Naive B cell (primary cell): ENCODE measurements at regions not wholly inside any gene's neighbourhood (a gene's known extent, or its start where the extent isn't known, plus 50 kb on each side); places are given as distances from the start of the nearest gene placed in this dataset.
"Not testable (repeated sequence)": the region's sequence is repeated elsewhere in the genome, so short reads cannot be mapped to it uniquely, and the experiment has no call there.

Experiments used
- ATAC-seq, 2 donors: fragments of 150-1000 bp; cut with Tn5 transposase; 2 replicates each; pipeline ENCODE4 v1.10.0; 2021; ENCODE audit warnings: low read depth in 2 of 2, mild to moderate bottlenecking in 2 of 2, moderate library complexity in 2 of 2
- DNase-seq: peaks from one replicate; pipeline ENCODE4 v3.0.0; 2022
- H3K27ac Mint-ChIP-seq, 6 donors: one replicate each; pipeline ENCODE4 v1.8.0; 2020 to 2022; ENCODE audit warnings: mild to moderate bottlenecking in 6 of 6, mixed read lengths in 6 of 6, moderate library complexity in 5 of 6, inconsistent platforms in 2 of 6
- H3K27me3 Mint-ChIP-seq, 3 donors: one replicate each; pipeline ENCODE4 v1.8.0; 2021 to 2022; ENCODE audit warnings: mixed read lengths in 3 of 3, mild to moderate bottlenecking in 1 of 3
- H3K36me3 Mint-ChIP-seq, 2 donors: one replicate each; pipeline ENCODE4 v1.8.0; 2020 to 2022; ENCODE audit warnings: mixed read lengths in 2 of 2, inconsistent platforms in 1 of 2, mild to moderate bottlenecking in 1 of 2
- H3K4me1 Mint-ChIP-seq, 3 donors: one replicate each; pipeline ENCODE4 v1.8.0; 2020 to 2022; ENCODE audit warnings: mixed read lengths in 3 of 3, inconsistent platforms in 1 of 3, mild to moderate bottlenecking in 1 of 3, moderate library complexity in 1 of 3
- H3K4me3 Mint-ChIP-seq, 8 donors: one replicate each; pipeline ENCODE4 v1.8.0; 2020 to 2022; ENCODE audit warnings: mild to moderate bottlenecking in 8 of 8, mixed read lengths in 8 of 8, moderate library complexity in 8 of 8, inconsistent platforms in 2 of 8
- H3K9me3 Mint-ChIP-seq, 7 donors: one replicate each; pipeline ENCODE4 v1.8.0; 2020 to 2022; ENCODE audit warnings: mixed read lengths in 7 of 7, mild to moderate bottlenecking in 5 of 7, inconsistent platforms in 2 of 7, moderate library complexity in 1 of 7

GRCh38 chr11:123360267-123360936, 69.7 kb upstream of the GRAMD1B start:
- Mint-ChIP-seq H3K4me1 (peaks cover 16 to 25% (median 20%) of the 10 kb centered on the region in 3 donors), H3K9me3 (no peaks in the 10 kb centered on the region), H3K36me3 (no peaks in the 10 kb centered on the region), H3K27ac (no peak overlapping the region), H3K27me3 (peaks cover 30 to 49% (median 36%) of the 10 kb centered on the region in 3 donors), H3K4me3 (peak overlapping the region in 1 of 8 donors; percentile 41)
- DNase-seq (no peak), ATAC-seq (no peak)

GRCh38 chr11:123357990-123358827, 71.9 kb upstream of the GRAMD1B start:
- no peak for DNase-seq
- H3K9me3 Mint-ChIP-seq, result no peaks in the 10 kb centered on the region
- H3K36me3 Mint-ChIP-seq, result no peaks in the 10 kb centered on the region
- H3K27me3 Mint-ChIP-seq, result peaks cover 30 to 54% (median 36%) of the 10 kb centered on the region in 3 donors
- ATAC-seq, result peak; percentile 23 to 25
- peak overlapping the region in 6 of 8 donors; percentile 7 to 82 (median 54) for H3K4me3 Mint-ChIP-seq
- peak overlapping the region in 2 of 6 donors; percentile 33 to 83 for H3K27ac Mint-ChIP-seq
- peaks cover 11 to 20% (median 14%) of the 10 kb centered on the region in 3 donors for H3K4me1 Mint-ChIP-seq

- H3K36me3 Mint-ChIP-seq, result no peaks in the 10 kb centered on the region
- H3K27me3 Mint-ChIP-seq, result peaks cover 24 to 61% (median 42%) of the 10 kb centered on the region in 3 donors
- no peak for DNase-seq
- H3K4me3 Mint-ChIP-seq, result peak overlapping the region in 5 of 8 donors; percentile 26 to 82 (median 52)
- H3K27ac Mint-ChIP-seq, result peak overlapping the region in 1 of 6 donors; percentile 83
- no peak for ATAC-seq
- H3K4me1 Mint-ChIP-seq, result peaks cover 6 to 13% (median 8%) of the 10 kb centered on the region in 3 donors
- no peaks in the 10 kb centered on the region for H3K9me3 Mint-ChIP-seq
Measured at GRCh38 chr11:123357353-123357989, 72.6 kb upstream of the GRAMD1B start.

- no peak for DNase-seq
- Mint-ChIP-seq H3K4me1 (peaks cover 6 to 12% (median 7%) of the 10 kb centered on the region in 3 donors), H3K27me3 (peaks cover 22 to 59% (median 42%) of the 10 kb centered on the region in 3 donors), H3K9me3 (no peaks in the 10 kb centered on the region), H3K4me3 (peak overlapping the region in 1 of 8 donors; percentile 34), H3K27ac (no peak overlapping the region), H3K36me3 (no peaks in the 10 kb centered on the region)
- no peak for ATAC-seq
Measured at GRCh38 chr11:123356539-123356938, 73.5 kb upstream of the GRAMD1B start.

GRCh38 chr11:123354371-123354975, 75.6 kb upstream of the GRAMD1B start:
- Mint-ChIP-seq H3K4me1 (peaks cover 6 to 12% (median 7%) of the 10 kb centered on the region in 3 donors), H3K27ac (no peak overlapping the region), H3K27me3 (peaks cover 8 to 42% (median 31%) of the 10 kb centered on the region in 3 donors), H3K36me3 (no peaks in the 10 kb centered on the region), H3K9me3 (no peaks in the 10 kb centered on the region), H3K4me3 (no peak overlapping the region)
- ATAC-seq (no peak), DNase-seq (no peak)

GRCh38 chr11:123351375-123351774, 78.7 kb upstream of the GRAMD1B start:
- H3K27me3 Mint-ChIP-seq, result peaks cover 0 to 20% (median 12%) of the 10 kb centered on the region in 3 donors
- H3K4me3 Mint-ChIP-seq, result no peak overlapping the region
- H3K9me3 Mint-ChIP-seq, result peaks cover 0 to 1% (median 0%) of the 10 kb centered on the region in 7 donors
- no peaks in the 10 kb centered on the region for H3K4me1 Mint-ChIP-seq
- no peak for DNase-seq
- ATAC-seq, result no peak
- H3K36me3 Mint-ChIP-seq, result no peaks in the 10 kb centered on the region
- no peak overlapping the region for H3K27ac Mint-ChIP-seq

- Mint-ChIP-seq H3K27me3 (peaks cover 0 to 13% (median 12%) of the 10 kb centered on the region in 3 donors), H3K27ac (no peak overlapping the region), H3K4me1 (no peaks in the 10 kb centered on the region), H3K36me3 (no peaks in the 10 kb centered on the region), H3K9me3 (peaks cover 0 to 1% (median 0%) of the 10 kb centered on the region in 7 donors), H3K4me3 (no peak overlapping the region)
- DNase-seq, result no peak
- no peak for ATAC-seq
Measured at GRCh38 chr11:123349382-123349781, 80.7 kb upstream of the GRAMD1B start.

GRCh38 chr11:123344790-123345357, 85.2 kb upstream of the GRAMD1B start:
- H3K9me3 Mint-ChIP-seq, result peaks cover 0 to 23% (median 6%) of the 10 kb centered on the region in 7 donors
- ATAC-seq (no peak), DNase-seq (no peak)
- H3K36me3 Mint-ChIP-seq, result no peaks in the 10 kb centered on the region
- H3K27me3 Mint-ChIP-seq, result peaks cover 0 to 6% (median 0%) of the 10 kb centered on the region in 3 donors
- H3K4me3 Mint-ChIP-seq, result no peak overlapping the region
- H3K4me1 Mint-ChIP-seq, result no peaks in the 10 kb centered on the region
- no peak overlapping the region for H3K27ac Mint-ChIP-seq

GRCh38 chr11:123344188-123344587, 85.9 kb upstream of the GRAMD1B start:
- not testable (repeated sequence) for H3K4me3 Mint-ChIP-seq, H3K4me1 Mint-ChIP-seq, H3K27me3 Mint-ChIP-seq, DNase-seq, ATAC-seq, H3K27ac Mint-ChIP-seq, H3K36me3 Mint-ChIP-seq
- peaks cover 0 to 27% (median 6%) of the 10 kb centered on the region in 7 donors for H3K9me3 Mint-ChIP-seq

GRCh38 chr11:123338997-123339752, 90.9 kb upstream of the GRAMD1B start:
- Mint-ChIP-seq H3K9me3 (peaks cover 2 to 33% (median 9%) of the 10 kb centered on the region in 7 donors), H3K27ac (no peak overlapping the region), H3K4me1 (no peaks in the 10 kb centered on the region), H3K36me3 (no peaks in the 10 kb centered on the region), H3K4me3 (no peak overlapping the region), H3K27me3 (no peaks in the 10 kb centered on the region)
- DNase-seq (no peak), ATAC-seq (no peak)

GRCh38 chr11:123338266-123338800, 91.7 kb upstream of the GRAMD1B start:
- ATAC-seq, result no peak
- Mint-ChIP-seq H3K36me3 (no peaks in the 10 kb centered on the region), H3K27ac (no peak overlapping the region), H3K4me3 (no peak overlapping the region), H3K4me1 (no peaks in the 10 kb centered on the region), H3K9me3 (peaks cover 2 to 35% (median 10%) of the 10 kb centered on the region in 7 donors), H3K27me3 (no peaks in the 10 kb centered on the region)
- no peak for DNase-seq

GRCh38 chr11:123334925-123335324, 95.1 kb upstream of the GRAMD1B start:
- Mint-ChIP-seq H3K36me3 (peaks cover 0 to 5% of the 10 kb centered on the region in 2 donors), H3K27ac (no peak overlapping the region), H3K4me1 (no peaks in the 10 kb centered on the region), H3K4me3 (no peak overlapping the region), H3K27me3 (no peaks in the 10 kb centered on the region), H3K9me3 (peaks cover 0 to 22% (median 7%) of the 10 kb centered on the region in 7 donors)
- DNase-seq (no peak), ATAC-seq (no peak)
